ENCODE measurements at regions not wholly inside any gene's neighbourhood (a gene's known extent, or its start where the extent isn't known, plus 50 kb on each side); places are given as distances from the start of the nearest gene placed in this dataset.

GRCh38 chr22:48885919-48886305 lies 941.8 kb downstream of the BRD1 start:
- no peak for TF ChIP-seq CTCF (IDR thresholded peaks at IDR 0.05)
- no peak for TF ChIP-seq EZH2 (IDR thresholded peaks at IDR 0.05; ENCODE audit: borderline replicate concordance, insufficient read depth, low read depth, low read length, poor library complexity, severe bottlenecking)
